ENCODE measurements at regions not wholly inside any gene's neighbourhood (a gene's known extent, or its start where the extent isn't known, plus 50 kb on each side); places are given as distances from the start of the nearest gene placed in this dataset.

DNA sequence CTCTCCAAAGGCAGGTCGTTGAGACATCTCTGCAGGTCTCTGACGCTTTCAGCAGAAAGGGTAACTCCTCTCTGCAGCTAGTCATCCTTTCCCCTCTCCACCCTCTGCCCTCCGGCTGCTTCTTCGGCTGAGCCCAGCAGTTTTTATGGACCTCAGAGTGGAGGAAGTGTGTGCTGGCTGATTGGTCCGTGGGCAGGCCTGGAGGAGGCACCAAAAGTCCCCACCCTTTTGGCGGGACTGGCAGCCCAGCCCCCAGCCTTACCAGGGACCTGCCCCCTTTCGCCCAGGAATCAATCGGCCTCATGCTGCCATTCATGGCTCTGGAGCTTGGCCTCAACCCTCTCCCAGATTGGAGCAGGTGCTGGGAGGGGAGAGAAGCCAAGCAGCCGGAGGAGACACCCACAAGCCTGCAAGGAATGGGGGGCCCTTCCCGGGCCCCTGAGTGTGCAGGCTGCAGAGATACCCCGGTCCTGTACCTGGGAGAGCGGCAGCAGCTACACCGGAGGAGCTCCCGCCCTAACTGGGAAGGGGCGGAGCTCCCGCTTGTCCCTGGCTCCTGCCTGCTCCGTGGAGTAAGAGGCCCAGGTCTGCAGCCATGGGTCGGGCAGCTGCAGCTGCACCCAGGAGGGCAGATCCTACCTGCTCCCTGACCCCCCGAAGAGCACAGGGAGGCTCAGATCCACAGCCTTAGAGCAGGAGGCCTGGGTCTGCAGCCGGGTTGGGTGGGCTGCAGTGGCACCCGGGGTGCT is 170.3 kb upstream of the SOX4 start:
- no peak for ATAC-seq
- TF ChIP-seq, protein P1, sequence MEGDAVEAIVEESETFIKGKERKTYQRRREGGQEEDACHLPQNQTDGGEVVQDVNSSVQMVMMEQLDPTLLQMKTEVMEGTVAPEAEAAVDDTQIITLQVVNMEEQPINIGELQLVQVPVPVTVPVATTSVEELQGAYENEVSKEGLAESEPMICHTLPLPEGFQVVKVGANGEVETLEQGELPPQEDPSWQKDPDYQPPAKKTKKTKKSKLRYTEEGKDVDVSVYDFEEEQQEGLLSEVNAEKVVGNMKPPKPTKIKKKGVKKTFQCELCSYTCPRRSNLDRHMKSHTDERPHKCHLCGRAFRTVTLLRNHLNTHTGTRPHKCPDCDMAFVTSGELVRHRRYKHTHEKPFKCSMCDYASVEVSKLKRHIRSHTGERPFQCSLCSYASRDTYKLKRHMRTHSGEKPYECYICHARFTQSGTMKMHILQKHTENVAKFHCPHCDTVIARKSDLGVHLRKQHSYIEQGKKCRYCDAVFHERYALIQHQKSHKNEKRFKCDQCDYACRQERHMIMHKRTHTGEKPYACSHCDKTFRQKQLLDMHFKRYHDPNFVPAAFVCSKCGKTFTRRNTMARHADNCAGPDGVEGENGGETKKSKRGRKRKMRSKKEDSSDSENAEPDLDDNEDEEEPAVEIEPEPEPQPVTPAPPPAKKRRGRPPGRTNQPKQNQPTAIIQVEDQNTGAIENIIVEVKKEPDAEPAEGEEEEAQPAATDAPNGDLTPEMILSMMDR (IDR thresholded peaks at IDR 0.05): no peak
- ChIA-PET POLR2A (no interaction called here), CTCF (no interaction called here)
- intact Hi-C loops (cut with micrococcal nuclease): no loop called here
- no peak overlapping the region for H3K4me3 Mint-ChIP-seq
- H3K36me3 Mint-ChIP-seq (ENCODE audit: low read depth): no peaks in the 10 kb centered on the region
- no peak for DNase-seq
- H3K27ac Mint-ChIP-seq: no peak overlapping the region
- peaks cover 4% of the 10 kb centered on the region for H3K9me3 Mint-ChIP-seq
- H3K27me3 Mint-ChIP-seq: peaks cover 1% of the 10 kb centered on the region
- H3K4me1 Mint-ChIP-seq (ENCODE audit: low read depth): no peaks in the 10 kb centered on the region

DNA sequence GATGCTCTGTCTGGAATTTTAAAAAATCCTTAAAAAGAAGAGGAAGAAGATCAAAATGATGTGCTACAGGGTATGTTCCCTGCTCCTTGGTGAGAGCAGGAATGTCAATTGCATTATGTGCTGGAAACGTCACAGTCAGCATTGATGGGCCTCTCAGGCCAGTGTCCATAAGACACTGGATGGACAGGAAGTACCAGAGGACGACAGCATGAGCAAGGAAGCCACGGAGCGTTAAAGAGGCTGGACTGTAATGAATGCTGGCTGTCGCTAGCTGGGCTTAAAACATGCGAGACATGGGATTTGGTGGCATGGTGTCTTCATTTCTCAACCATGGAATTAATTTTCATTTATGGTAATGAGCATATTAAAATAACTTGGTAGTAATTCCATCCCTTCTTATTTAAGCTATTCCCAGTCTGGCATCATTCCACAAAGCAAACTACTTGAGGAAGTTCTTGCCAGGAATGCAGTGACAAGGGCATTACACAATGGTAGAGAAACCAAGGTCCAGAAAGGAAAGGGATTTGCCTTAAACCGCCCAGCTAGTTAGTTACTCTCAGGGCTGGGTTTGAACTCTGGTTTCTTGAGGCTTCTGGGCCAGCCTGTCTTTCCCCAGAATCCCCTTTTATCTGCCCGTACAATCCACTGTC is 166.6 kb upstream of the SOX4 start:
- H3K9me3 Mint-ChIP-seq: peaks cover 3% of the 10 kb centered on the region
- intact Hi-C loops (cut with micrococcal nuclease): no loop called here
- CTCF ChIA-PET: no interaction called here

DNA sequence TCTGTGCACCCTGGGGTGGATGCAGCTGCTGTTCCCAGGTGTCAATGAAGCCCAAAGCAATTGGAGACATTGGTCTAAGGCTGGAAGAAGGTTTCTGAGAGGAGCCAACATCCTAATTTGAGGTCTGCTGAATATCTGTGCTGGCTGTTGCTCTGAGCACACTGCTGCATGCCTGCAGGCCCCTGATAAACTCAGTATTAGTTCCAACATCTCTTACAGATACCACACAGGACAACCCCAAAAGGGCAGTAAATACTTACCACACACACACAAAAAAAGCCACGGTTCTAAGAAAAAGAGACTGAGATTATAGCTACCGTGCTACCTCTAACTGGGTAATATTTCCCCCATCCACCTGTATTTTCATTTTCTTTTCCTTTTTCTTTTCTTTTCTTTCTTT is 164.3 kb upstream of the SOX4 start:
- H3K9me3 Mint-ChIP-seq: peaks cover 2% of the 10 kb centered on the region
- no peak overlapping the region for H3K4me3 Mint-ChIP-seq
- ChIA-PET POLR2A (no interaction called here), CTCF (no interaction called here)
- TF ChIP-seq, protein P1 (IDR thresholded peaks at IDR 0.05): no peak
- ATAC-seq (no peak), DNase-seq (no peak)
- no peak overlapping the region for H3K27ac Mint-ChIP-seq
- H3K36me3 Mint-ChIP-seq (ENCODE audit: low read depth): no peaks in the 10 kb centered on the region
- peaks cover 17% of the 10 kb centered on the region for H3K27me3 Mint-ChIP-seq
- H3K4me1 Mint-ChIP-seq (ENCODE audit: low read depth): no peaks in the 10 kb centered on the region
- intact Hi-C loops (cut with micrococcal nuclease): no loop called here

More for the DNA sequence above, 166.6 kb upstream of the SOX4 start:
- ATAC-seq (no peak), DNase-seq (no peak)
- peaks cover 11% of the 10 kb centered on the region for H3K27me3 Mint-ChIP-seq
- H3K36me3 Mint-ChIP-seq (ENCODE audit: low read depth): no peaks in the 10 kb centered on the region
- POLR2A ChIA-PET: interaction anchor here (0.7 kb wide), 2 partner anchors 78 to 1226 kb away, joined by 3 read pairs; no protein-coding TSS in a partner anchor
- TF ChIP-seq, protein P1 (IDR thresholded peaks at IDR 0.05): no peak
- H3K4me1 Mint-ChIP-seq (ENCODE audit: low read depth): no peaks in the 10 kb centered on the region
- H3K27ac Mint-ChIP-seq: no peak overlapping the region
- no peak overlapping the region for H3K4me3 Mint-ChIP-seq

DNA sequence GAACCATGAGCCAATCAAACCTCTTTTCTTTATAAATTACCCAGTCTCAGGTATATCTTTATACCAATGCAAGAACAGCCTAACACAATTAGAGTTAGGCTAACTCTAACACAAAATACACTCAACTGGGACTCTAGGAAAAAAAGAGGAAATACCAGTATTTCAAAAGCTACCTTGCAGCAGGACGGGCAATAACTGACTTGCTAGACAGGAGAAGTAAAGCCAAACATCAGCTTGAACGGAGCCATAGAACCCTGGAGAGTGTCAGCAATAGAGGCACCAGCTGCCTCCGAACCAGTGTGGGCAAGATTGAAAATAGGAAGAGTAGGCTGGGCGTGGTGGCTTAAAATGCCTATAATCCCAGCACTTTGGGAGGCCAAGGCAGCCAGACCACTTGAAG is 162.0 kb upstream of the SOX4 start:
- Mint-ChIP-seq H3K4me1 (ENCODE audit: low read depth) (no peaks in the 10 kb centered on the region), H3K4me3 (no peak overlapping the region), H3K9me3 (peaks cover 1% of the 10 kb centered on the region), H3K27me3 (peaks cover 17% of the 10 kb centered on the region), H3K36me3 (ENCODE audit: low read depth) (no peaks in the 10 kb centered on the region), H3K27ac (no peak overlapping the region)
- ATAC-seq (no peak), DNase-seq (no peak)
- TF ChIP-seq, protein P1 (IDR thresholded peaks at IDR 0.05): no peak
- POLR2A ChIA-PET: no interaction called here
- intact Hi-C loops (cut with micrococcal nuclease): no loop called here
- CTCF ChIA-PET: no interaction called here

DNA sequence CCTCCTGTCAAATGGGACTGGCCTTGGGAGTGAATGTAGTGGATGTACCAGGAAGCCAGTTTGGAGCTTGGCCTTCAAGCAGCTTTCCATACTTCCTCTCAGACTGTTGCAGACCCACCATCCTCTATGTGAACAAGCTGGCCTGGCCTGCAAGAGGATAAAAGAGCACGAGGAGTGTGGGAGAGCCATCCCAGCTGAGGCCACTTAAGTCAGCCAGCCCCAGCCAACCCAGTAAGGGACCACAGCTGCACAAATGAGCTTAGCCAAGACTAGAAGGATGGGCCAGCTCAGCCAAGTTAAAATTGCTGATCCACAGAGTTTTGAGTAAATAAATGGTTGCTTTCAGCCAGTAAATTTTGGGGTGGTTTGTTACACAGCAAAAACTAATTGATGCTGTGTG is 156.9 kb upstream of the SOX4 start:
- CTCF ChIA-PET: interaction anchor here (1.2 kb wide), 1 partner anchor 152 kb away, joined by 4 read pairs; no protein-coding TSS in a partner anchor
- no peaks in the 10 kb centered on the region for H3K36me3 Mint-ChIP-seq (ENCODE audit: low read depth)
- POLR2A ChIA-PET: no interaction called here
- no peak overlapping the region for H3K4me3 Mint-ChIP-seq
- H3K9me3 Mint-ChIP-seq: no peaks in the 10 kb centered on the region
- peaks cover 12% of the 10 kb centered on the region for H3K27me3 Mint-ChIP-seq
- ATAC-seq (no peak), DNase-seq (no peak)
- TF ChIP-seq, protein P1 (IDR thresholded peaks at IDR 0.05): no peak
- intact Hi-C loops (cut with micrococcal nuclease): loop anchor here (5.0 kb wide), 1 partner anchor 151 kb away; no protein-coding TSS in a partner anchor
- no peak overlapping the region for H3K27ac Mint-ChIP-seq
- peaks cover 25% of the 10 kb centered on the region for H3K4me1 Mint-ChIP-seq (ENCODE audit: low read depth)
